RPMI8226 (cell line): ENCODE measurements at regions not wholly inside any gene's neighbourhood (a gene's known extent, or its start where the extent isn't known, plus 50 kb on each side); places are given as distances from the start of the nearest gene placed in this dataset.

ENCODE experiments used
- DNase-seq: peaks from one replicate; pipeline ENCODE4 v3.0.0-alpha.2; 2015

DNA sequence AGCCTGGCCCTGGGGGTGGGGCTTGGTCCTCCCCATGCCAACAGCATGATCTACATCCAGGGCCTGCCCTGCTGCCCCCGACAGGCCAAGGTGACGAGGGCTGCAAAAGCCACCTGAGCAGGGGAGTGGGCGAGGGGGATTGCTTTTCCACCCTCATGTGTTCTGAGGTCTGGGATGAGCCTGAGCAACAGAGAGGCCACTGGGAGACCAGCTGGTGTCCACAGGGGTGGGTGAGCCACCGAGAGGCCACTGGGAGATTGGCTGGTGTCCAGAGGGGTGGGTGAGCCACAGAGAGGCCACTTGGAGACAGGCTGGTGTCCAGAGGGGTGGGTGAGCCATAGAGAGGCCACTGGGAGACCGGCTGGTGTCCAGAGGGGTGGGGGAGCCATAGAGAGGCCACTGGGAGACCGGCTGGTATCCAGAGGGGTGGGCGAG lies 147.4 kb upstream of the GPC1 start:
- DNase-seq = no peak

DNA sequence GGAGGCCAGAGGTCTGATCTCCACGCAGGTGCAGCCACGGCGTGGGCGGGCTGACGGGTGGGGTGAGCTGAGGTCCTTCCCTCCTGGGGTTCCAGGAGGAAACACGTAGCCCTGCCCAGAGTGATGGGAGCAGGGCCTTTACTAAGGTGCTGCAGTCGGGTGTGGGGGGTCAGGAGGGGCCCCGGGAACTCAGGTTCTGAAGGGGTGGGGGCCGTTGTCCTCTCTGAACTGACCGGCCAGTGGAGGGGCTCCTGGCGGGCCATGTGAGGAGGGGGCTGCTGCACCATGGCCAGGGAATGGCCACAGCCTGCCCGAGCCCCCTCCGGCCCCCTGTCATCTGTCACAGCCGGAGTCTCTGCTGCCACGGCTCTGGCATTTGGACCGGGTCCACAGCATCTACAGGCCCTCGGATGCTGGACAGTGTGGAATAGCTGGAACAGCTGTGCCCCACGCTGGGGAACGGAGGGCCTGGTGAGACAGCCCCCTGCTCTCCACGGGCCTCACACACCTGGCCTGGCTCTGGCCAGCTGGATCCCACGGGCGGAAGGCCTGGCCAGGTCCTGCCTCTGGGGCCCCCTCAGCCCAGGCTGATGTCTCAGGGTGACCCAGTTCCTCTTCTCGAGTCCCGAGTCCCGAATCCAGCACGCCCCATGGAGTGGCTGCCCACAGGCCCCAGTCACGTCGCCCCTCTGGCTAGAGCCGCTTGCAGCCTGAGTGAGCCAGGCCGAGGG lies 145.6 kb upstream of the GPC1 start:
- no peak for DNase-seq

DNA sequence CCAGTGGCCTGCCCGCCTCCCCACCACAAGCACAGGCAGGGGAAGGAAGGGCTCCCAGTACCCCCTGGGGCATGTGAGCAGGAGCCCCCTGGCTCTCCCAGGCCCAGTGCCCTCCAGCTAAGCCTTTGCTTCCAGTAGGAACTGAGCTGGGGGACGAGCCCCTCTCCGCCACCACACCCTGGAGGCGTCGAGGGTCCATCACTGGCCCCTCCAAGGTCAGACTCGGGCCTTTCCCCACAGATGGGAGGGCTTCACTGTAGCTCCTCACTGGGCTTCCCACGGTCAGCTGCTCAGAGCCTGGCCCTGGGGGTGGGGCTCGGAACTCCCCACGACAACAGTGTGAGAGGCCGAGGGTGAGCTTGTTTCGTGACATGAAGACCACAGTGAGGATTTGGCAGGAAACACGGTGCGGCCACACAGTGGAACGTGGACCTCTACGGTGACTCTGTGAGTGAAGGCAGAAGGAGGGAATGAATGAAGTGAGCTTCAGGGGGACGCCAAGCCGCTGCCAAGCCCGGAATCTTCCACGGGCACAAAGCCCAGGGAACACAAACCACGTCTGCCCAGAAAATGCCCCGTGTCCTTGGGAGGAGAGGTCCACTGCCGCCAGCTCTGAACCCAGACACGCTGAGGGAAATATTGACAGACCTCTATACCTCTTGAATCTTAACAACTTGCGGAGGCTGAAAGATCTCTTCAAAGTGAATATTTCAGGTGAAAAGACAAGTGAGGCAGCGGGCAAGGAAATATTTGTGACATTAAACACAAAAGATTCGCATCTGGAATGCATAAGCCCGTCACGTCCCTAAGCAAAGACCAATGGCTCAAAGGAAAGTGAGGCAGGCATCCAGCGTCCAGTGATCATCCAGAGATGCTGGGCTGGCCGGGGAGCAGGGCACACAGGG lies 144.8 kb upstream of the GPC1 start:
- DNase-seq = no peak

DNA sequence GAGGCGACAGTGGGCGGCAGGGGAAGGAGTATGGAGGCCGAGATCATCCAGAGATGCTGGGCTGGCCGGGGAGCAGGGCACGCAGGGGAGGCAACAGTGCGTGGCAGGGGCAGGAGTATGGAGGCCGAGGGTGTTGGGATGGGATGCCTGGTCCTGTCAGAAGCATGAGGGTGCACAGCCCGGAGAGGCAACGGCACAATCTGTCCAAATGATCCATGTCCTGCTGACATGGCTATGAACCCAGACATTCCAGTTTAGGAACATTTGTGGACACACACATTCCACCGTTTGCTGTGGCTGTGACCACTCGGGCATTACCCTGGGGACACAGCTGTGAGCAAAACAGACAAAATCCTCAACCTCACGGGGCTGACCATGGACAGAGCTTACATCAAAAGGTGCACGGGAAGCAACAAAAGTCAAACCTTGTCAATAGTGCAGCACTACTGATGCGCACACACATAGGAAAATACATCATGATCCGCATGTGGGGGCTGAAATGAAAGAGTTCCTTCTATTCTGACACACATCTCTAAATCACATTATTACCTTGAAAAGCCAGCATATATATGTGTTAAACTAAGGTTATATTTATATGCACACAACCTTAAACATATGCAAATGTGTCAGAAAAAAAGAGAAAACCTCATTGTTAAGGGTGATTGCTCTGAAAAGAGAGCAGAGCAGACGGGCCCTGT lies 144.0 kb upstream of the GPC1 start:
- no peak for DNase-seq

DNA sequence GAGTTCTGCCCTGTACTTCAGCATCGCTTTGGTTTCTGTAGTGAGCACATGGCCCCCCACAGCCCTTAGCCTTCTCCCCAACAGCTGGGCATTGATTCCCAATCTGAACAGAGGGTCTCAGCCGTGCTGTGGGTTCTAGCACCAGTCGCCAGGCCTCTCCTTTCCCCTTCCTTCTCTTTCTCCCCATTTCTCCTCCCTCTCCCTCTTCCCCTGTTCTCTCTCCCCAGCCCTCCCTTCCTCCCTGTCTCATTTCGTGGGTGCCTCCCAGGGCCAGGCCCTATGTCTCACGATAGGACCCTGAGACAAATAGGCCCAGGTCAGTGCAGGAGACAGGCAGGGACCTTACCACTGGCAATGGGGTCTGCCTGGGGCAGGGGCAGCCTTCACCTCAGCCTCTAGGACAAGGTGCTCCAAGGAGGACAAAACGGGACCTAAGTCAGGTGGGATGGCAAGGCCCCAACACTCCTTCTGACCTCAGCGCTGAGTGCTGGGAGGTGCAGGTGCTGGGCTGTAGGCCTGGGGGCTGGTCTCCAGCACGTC lies 143.4 kb upstream of the GPC1 start:
- DNase-seq = no peak

DNA sequence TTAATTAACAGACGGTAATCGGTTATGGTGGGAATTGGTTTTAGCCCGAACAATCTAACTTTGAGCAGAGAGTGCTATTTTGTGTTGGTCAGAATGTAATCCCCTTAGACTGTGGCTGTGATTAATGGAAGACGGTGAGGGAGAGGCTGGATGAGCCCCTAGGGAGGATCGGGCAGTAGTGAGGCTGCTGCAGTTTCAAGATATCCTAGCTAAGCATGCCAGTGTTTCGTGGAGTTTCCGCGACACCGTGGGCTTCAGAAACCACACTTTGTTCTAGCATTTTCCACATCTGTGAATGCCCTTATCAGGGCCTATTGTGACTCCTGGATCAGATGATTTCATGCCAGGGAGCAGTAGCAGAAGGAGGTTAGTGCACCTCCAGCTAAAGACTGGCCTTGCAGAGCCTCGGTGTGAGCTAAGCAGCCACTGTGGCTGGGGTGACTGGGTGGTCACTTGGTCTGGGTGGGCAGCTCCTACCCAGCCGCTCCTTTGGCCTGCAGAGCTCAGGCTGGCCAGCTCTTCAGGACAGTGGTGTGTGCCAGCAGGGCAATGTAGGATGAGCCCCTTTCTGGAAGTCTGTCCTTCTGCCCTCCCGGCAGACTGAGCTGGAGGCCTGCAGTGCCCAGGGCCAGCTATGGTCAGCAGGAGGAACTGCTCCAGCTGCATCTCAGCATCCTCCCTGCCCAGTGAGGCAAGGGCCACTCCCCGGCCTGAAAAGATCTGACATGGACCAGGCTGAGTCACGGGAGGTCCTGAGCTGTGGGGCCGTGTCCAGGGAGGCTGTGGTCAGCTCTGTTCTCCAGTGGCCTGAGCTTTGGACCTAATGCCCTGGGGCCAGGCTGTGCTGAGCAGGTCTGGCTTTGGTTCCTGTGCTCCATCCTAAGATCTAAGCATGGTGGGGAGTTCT lies 142.6 kb upstream of the GPC1 start:
- no peak for DNase-seq

DNA sequence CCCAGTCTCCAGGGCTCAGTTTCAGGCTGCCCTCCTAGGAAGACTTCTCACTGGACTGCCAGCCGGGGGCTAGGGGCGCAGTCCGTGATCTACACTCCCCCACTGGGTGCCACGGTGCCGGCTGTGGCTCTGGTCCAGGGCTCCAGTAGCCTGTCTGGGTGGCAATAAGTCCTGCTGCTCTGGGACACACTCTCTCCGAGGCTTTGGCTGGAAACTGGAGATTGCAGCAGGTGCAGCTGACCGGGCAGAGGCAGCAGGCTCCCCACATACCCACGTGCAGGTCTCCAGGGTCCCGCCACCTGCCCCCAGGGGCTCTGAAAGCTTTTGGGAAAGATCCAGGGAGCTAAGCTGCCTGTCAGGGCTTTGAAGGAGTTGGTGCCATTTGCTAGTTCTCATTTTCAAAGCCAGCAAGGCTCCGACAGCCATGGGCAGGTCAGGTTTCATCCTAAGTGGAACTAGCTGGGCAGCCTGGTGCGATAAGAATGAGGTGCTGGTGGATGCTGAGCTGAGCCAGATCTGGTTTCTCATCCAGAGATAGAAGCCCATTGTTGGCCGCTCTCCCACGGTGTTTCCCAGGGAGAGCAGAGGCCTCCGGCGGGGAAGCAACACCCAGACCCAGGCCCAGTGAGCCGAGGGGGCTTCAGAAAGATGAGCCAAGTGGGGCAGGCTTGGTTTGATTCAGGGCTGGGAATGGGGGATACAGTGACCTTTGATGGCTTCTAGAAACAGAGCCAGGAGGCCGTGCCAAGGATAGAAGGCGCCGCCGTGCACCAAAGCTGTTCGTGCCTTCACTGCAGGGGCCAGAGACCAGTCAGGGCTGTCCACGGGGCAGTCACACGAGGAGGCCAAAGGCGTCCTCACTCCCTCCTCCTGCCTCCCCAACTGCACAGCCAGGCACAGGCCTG lies 141.7 kb upstream of the GPC1 start:
- DNase-seq = no peak

DNA sequence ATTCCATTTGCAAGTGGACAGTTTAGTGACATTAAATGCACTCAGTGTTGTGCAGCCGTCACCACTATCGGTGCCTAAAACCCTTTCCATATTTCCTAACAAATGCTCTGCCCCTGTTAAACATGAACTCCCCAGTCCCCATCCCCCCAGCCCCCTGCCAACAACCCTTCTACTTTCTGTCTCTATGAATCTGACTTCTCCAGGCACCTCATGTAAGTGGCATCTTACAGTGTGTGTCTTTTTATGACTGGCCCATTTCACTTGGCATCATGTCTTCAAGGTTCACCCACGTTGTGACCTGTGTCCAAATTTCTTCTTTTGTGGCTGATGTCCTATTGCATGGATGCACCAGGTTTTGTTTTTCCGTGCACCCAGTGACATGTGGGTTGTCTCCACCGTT lies 140.9 kb upstream of the GPC1 start:
- no peak for DNase-seq

DNA sequence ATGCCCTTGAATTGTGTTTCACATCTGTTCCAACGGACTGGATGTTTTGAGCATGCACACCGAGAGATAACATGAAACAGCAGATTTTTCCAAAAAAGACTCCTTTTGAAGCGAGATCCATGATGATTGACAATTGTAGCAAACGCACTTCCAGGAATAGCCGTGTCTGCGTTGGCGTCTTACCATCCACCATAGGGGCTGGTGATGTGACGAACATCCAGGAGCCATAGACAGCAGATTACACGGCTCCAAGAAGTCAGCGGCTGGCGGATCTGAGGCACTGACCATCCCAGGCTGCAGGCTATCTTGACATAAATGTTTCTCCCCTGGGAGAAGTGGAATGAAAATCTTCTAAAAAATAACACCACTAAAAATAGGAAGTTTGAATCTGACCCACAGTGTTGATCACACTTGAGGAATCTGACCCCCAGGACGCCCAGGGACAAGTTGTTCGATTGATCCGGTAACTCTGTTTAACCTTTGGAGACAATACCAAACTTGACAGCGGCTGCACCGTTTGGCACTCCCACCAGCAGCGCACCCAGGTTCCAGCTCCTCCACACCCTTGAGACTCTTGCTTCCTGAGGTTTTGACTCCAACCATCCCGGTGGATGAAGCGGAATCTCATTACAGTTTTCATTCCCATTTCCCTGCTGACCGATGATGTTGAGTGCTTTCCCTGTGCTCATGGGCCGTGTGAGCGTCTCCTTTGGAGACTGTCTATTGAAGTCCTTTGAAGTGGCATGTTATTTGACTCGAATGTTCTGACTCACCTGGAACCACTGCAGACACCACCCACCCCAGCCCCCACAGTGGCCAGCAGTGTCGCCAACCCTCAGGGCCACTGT lies 140.0 kb upstream of the GPC1 start:
- DNase-seq = no peak

DNA sequence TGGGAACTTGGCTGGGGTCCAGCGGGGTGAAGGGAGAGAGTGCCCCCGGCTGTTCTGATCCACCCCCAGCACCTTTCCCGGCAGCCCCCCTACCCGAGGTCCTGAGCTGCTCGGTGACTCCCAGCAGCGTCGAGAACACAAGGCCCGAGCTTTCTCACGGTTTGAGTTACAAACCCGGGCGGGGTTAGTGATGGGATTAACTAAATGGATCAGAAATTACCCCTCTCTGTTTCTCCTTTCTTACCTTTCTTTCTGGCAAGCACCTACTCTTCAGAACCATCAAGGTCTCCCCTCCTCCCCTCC lies 139.4 kb upstream of the GPC1 start:
- no peak for DNase-seq

DNA sequence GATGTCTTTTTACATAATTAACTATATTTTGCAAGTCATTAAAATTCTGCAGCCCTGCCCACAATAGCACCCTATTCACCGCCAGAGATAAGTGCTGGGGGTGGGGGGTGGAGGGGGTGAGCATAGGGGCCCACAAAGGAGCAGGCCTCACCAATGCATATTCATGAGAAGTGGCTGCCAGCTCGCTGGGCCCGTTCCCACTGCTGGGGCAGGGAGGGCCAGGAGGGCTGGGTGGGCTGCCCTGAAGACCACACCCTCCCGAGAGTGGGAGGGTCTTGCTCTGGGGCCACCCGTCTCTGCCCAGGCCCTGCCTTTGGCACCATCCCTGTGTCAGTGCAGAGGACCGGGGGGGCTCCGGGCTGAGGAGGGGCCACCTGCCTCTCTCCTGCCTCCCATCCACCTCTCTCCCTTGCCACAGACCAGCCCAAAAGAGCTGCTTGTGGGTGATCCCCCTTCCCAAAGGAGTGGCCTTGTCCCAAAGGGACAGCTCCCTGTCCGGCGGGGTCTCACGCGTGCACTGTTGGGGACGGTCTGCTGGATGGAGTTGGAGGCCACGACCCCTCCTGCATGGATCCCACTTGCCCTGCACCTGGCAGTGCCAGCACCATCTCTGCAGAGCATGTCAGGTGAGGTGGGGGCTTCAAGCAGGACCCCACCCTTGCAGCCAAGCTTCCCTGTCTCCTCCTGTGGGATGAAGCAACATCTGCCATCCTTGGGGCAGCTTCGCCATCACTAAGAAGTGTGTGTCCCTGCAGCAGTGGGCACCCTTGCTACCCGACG lies 138.8 kb upstream of the GPC1 start:
- DNase-seq = no peak

DNA sequence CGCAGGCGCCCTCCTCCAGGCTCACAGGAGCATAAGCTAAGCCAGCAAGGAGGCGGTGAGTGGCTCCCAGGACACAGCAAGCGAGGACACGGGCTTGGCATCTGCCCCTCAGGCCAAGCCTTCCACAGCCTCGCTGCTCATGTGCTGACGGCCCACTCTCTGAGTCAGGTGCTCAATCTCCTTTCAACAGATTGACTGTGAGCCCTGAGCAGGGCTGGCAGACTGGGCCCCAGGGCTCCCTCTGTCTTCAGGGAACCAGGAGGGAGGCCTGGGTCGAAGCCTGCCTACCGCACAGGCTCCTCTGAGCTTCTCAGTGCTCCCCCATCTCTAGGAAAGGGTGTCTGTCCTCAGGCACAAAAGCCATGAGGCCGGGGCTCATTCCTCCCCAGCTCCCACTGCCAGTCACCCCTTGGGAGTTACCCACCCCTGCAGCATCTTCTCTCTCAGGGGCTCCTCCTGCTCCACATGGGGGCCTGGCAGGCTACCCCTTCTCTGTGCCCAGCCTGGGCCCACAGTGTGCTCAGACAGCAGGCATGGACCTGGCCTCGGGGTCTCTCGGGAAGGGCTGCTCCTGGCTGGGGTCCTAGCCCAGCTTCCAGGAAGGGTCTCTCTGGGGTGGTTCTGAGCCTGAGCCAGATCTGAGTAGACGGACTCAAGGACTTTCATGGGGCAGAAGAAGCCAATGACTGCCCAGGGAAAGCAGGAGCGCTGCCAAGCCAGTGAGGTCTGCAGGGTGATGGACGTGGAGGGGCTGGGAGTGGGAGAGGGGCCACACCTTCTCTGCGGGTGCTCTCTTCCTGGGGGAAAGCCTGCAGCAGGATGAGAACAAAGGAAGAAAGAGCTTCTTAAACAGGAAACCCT lies 138.0 kb upstream of the GPC1 start:
- no peak for DNase-seq

DNA sequence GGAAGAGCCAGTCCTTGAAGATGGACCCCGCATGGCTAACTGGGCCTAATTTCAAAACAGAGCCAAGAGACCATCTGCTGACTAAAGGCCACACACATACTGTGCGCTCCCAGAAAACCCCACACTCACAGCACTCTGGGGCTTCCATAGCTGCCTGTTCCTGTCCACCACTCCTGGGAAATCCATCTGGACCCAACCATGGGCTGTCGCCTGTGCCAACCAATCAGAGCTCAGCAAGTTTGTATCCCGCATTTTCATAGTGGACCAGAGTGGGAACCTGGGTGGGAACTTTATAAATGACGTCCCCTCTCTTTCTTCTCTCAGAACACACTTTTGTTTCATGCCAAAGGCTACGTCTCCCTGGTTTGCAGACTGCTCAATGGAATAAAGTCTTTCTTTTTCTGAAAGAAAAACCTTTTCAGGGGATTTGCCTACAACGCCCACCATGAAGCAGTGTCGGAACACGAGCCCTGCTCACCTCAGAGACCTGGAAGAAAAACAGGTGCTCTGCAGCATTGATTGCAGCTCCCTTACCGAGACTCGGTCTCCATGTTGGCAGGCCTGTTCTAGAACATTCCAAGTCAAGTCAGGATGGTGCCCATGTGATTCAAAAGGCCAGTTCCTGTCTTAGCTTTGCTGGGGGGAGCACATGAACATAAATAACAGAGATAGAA lies 137.2 kb upstream of the GPC1 start:
- no peak for DNase-seq

DNA sequence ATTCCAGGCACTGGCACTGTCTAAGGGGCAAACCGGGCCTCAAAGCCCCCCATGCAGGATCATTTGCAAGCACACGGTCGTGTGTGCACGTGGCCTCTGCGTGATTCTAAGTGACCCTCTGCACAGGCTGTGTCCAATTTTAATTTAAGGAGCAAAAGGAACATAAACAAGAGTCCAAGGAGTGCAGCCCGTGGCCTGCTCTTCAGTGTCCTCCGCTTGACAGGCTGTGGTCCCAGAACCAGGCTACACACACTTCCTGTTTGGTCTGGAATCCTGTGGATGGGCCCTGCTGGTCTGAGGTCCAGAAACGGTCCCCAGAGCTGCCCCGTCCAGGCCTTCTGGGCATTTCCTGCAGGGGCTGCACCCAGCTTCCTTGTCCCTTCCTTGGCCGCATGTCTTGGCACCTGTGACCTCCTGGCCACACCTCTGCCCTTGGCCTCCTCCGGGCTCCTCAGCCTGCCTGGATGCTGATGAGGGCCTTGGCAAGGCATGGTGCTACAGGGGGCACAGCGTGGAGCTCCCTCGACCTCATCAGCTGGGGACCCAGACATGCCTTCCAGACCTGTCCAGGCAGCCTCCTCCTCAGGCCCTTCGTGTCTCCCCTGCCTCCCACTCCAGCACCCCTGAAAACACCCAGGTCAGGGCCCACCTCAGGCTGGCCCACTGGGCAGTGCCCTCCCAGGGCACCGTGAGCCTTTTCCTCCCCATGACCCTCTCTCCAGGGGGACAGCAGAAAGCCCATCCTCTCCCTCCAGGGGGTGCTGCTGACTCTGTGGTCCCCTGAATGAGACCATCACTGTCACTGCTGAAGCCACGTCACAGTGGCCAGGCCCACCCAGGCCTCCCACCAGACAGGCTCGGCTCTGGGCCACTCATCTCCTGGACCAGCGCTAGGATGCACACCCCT lies 136.4 kb upstream of the GPC1 start:
- DNase-seq = no peak

DNA sequence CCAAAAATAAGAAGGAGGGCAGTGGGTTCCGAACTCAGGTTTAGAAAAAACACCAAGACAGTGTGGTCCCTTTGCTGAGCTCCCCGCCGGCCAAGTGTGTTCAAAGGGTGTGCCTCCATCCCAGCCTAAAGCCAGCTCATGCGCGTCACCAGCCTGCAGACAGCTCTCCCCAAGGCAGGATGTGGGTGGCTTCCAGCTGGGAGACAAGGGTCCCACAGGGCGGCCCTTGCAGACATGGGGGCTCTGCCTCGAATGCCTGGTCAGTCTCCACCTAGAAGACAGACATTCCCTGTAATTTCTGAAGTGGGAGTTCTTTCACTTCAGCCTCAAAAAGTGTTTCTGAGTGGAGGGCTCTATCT lies 135.8 kb upstream of the GPC1 start:
- DNase-seq = no peak

DNA sequence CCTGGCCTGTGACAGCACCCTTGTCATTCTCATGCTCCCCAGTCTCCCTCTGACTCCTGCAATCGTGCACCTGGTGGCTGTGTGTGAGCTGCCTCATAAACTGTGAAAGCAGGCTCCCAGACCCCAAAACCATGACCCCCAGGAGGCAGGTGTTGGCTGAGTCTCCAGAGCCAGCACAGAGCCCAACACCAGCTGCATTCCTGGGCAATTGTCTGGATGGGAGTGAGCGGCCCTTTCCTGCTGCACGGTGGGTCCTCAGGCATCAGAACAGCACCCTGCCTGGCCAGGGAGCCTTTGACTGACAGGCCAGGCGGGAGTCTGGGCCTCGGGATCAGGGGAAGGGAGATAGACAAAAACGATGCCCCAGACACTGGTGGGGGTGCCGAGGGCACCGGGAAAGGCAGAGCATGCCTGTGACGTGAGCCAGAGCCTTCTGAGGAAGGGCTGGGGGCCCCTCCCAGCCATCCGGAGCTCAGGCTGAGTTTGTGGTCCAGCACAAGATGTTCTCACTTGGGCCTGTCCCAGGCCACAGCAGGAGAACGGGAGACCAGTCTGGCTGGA lies 135.1 kb upstream of the GPC1 start:
- no peak for DNase-seq

DNA sequence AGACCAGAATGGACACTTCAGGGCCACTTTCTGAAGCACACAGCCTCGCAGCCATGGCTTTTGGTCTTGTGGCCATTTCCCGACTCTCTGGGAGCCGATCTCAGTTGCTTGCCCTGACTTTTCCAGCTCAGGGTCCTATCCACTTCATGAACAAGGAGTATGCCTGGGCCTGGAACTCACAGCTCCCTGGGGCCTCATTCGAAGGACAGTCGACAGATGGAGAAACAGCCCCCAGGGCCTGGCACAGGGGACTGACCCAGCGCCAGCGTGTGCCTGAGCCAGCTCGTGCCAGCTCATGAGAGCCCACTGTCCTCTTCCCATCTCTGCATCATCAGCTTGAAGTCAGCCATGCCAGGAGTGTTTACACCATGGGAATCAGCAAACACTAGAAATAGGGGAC lies 134.6 kb upstream of the GPC1 start:
- DNase-seq = no peak
